HG02763 (cell line): ENCODE measurements at regions not wholly inside any gene's neighbourhood (a gene's known extent, or its start where the extent isn't known, plus 50 kb on each side); places are given as distances from the start of the nearest gene placed in this dataset.

Experiments used
- ATAC-seq: cut with Tn5 transposase; IDR thresholded peaks from one replicate; pipeline ENCODE4 v1.9.1; 2021; ENCODE audit warnings: mild to moderate bottlenecking, moderate library complexity; ENCODE audit not compliant: unreplicated experiment

DNA sequence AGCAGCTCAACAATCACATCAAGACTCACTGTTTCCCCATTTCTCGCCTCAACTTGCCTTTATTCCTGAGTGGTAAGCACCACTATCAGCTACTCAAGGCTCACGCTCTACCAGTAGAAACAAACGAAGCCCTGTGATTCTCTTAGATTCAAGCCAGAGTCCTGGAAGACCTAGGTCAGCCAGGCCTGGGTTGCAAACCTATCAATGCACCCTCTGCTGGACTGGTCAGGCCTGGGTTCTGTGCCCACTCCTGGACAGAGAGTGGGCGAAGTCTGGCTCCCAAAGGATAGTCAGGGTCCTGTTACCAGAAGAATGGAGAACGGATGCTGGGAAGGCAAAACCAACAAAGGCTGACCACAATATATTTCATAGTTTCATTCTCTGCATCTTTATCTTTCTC is 308.4 kb downstream of the SHQ1 start:
- ATAC-seq: no peak

DNA sequence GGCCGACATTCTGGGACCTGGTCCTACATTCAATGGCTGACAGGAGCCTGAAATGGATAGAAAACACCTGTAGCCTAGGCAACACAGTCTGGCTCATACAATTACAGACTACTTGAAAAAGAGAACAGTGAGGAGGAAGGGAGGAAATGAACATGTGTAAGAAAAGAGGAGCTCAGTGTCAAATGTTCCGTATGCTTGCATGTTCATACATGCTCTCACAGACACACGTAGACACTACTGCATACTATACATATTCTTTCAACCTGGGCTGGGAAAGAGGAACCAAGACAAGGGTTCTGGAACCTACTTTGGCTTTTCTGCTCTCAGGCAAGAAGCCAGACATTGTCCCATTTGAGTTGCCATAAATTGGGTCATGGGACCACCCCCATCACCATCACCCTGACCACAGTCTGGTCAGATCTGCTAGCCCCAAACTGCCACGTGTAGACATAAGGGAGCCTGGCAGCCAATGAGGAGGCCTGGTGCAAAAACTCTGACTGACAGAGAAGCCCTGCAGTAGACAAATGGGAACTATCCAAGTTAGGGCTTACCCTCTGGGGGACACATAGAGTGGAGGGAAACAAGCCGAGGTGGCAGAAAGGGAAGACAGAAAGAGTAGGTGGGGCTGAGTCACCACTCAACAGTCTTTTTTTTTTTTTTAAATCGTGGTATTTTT is 310.0 kb downstream of the SHQ1 start:
- ATAC-seq: no peak

DNA sequence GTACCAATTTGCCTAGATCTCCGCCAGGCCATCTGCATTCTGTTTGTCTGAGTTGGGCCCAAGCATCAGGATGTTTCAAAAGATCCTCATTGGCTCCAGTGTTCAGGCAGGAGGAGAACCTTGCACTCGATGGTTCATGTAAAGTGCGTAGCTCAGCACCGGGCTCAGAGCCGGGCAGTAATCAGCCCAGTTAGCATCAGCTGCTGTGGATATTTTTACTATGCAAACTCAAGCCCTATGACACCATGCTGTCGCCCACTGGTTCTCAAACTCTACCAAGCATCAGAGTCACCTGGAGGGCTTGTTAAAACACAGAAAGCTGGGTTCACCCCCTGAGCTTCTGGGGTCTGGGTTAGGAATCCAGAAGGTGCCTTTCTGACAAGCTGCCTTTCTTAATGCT is 310.8 kb downstream of the SHQ1 start:
- ATAC-seq: no peak

DNA sequence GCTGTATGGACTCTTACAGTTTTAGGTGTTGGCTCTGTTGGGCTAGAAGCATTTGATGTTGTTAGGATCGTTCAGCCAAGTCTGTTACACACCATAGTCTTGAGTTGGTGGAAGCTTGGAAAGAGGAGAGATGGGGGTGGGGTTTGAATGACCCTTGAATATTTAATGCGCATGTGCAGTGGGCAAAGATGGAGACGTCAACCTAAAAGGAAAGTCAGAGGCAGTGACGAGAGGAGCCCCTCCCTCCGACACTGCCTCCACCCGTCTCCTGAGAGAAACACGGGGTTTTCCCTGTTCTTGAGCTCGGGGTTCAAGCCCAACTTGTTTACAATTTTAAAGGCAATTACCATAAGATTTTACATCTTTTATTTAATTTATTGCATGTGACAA is 311.4 kb downstream of the SHQ1 start:
- ATAC-seq: no peak

DNA sequence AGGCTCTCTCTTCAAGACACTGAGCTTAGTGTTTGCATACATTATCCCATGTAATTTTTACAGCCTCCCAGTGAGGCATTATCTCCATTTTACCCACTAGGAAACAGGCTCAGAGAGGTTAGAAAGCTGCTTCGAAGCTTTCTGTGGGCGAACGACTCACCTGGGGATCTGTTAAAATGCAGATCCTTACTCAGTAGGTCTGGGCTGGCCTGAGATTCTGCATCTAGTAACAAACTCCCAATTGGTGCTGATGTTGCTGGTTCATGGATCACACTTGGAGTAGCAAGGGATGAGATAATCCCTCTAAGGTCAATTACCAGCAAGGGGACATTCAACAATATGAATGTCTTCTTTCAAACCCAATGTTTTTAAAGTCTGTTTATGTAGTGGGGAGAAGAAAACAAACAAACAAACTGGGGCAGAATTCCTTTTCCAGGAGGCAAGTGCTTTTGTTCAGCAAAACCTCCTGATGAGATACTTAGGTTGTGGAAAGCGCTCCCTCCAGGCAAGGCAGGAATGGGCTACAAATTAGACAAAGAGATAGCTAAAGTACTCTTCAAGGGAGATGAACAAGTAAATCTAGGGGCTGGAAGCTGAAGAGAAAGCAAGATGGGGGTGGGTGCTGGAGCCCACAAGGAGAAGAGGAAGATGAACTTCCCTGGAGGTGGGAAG is 311.9 kb downstream of the SHQ1 start:
- no peak for ATAC-seq

DNA sequence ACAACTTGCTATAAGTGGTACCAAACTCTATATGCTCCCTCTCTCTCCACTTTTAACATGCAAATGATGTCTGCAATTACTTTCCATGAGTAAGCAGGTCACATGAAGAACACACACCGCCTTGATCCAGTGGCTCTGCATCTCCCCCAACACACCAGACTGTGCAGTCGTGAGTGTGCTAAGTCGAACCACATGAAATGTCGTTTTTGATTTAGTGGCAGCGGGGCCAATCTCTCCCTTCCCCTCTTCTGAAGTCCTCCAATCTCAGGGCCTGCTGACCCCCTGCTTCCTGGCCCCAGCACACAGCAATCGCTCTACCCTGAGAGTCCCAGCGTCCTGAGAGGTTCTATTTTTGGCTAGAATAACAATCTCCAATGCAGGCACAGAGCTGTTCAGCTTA is 312.5 kb downstream of the SHQ1 start:
- ATAC-seq: no peak

DNA sequence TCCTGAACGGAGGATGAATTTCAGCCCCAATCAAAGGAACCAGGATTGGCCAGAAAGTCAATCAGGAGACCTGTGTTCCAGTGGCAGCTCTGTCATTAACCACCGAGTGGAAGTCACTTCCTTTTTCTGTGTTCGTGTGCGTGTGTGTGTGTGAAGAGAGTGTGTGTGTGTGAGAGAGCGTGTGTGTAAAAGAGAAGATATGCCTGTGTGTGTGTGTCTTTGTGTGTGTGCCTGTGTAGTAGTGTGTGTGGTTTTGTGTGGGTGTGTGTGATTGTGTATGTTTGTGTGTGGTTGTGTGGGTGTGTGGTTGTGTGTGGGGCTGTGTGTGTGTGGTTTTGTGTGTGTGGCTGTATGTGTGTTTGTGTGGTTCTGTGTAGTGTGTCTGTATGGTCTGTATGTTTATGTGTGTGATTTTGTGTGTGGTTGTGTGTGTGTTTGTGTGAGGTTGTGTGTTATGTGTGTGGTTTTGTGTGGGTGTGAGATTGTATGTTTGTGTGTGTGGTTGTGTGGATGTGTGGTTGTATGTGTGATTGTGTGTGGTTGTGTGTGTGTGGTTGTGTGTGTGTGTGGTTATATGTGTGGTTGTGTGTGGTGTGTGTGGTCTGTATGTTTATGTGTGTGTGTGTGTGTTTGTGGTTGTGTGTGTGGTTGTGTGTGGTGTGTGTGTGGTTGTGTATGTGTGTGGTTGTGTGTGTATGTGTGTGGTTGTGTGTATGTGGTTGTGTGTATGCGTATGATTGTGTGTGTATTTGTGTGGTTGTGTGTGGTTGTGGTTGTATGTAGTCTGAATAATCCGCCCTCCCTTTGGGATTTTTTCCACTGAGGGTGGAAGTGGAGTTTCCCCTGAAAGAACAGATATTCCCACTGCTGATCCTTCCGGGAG is 314.4 kb downstream of the SHQ1 start:
- no peak for ATAC-seq

DNA sequence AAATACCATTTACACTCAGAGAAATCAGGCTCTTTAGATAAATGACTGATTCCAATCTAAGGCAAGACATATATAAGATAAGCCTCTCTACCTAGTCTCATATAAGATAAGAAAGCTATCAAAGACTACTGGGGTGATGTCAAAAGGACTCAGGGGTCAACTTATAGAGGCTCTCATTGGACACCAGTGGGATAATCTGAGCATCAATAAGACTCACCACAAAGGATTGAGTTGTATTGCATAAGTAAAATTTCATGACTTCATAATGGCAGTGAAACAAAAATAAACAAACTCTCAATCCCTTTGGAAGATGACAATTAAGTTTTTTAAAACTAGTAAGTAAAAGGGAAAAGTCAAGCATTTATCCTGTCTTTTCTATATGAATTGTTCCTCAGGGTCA is 317.8 kb downstream of the SHQ1 start:
- ATAC-seq: no peak

DNA sequence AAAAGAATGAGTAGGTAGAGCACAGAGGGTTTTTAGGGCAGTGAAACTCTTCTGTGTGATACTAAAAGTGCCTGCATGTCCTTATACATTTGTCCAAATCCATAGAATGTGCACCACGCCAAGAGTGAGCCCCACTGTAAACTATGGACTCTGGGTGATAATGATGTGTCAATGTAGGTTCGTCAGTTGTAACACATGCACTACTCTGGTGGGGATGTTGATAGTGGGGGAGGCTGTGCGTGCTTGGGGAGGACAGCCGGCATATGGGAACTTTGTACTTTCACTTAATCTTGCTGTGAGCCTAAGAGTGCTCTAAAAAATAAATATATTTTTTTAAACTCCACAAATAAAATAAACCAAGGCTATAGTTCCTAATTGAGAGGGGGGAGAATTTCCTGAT is 319.2 kb downstream of the SHQ1 start:
- no peak for ATAC-seq

DNA sequence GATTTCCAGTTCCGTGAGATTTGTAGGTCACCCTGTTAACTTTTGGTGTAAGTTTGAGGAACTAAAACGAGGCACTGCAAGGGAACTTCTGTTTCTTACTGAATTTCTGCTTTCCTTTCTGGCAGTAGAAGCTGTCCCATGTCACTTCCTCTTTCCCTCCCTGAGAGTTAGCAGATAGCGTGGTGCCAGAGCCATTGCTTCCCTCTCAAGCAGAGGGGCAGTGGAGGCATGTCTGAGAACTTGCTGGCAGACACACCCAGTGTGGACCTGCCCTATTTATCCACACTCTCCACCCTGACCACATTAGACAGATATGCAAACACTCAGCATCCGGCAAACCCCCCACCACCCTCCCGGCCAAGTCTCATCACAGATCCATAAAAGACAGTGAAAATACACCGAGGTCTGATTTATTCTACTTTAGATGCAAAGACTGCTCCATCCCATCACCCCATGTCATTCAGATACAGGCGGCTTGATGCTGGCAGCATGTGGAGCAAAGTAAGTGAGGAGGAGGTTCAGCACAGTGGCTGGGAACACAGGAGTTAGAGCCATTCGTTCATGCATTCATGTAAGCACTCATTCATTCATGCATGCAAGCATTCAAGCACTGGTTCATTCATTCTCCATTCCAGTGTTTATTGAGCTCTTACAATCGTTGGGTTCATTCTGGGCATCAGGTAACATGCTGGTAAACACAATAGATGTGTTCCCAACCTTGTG is 324.7 kb downstream of the SHQ1 start:
- peak; percentile 75 for ATAC-seq

DNA sequence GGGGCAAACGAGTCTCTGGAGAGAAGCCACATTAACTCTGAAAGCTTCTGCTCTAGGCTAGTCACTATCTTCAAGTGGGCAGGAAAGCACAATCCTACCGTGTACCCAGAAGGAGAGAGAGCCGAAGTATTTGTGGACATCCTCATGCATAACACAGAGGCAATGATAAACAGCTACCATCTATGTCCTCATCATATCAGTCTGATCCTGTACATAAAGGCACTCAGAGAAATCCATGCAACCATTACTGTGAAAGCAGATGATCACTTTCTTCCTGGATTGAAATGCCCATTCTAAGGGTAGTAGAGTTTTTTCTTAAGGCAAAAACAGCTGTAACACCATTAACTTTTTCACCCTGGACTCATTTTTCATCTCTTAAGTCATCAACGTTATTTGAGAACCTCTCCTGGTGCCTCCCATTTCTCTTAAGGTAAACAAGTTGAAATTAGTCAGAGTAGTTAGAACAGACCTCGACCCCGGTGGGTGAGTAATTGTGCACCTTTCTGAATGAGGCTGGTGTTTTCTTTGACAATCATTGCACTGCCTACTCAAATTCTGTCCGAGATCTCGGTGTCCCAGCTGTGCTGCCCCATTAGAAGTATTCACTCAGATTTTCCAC is 327.4 kb downstream of the SHQ1 start:
- ATAC-seq: peak; percentile 53

DNA sequence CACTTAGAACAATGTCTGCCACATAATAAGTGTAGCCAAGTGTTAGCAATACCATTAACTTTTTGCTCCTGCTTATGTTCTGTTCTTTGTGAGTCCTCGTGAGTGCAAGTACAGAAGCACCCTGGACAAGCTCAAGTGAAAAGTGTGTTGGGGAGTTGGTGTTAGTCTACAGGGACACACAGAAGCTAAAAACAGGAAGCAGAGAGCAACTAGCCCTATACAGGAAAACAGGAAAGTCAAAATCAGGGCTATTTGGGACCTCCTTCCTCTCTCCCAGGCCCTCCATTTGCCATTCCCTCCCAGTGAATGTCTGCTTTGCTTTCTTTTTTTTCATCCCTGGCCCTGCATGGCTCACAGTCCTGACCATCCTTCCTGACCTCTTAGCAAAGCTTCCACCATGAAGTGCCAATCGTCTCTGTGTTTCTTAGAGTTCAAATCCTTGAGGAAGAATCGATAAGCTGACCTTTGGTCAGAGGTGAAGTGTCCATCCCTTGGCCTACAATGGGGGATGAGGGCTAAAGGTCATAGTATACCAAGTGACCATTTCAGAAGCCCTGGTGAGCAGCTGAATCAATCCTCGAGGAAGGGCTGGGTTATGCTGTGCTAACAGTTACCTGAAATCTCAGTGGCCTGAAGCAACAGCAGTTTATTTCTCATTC is 328.2 kb downstream of the SHQ1 start:
- ATAC-seq: no peak

DNA sequence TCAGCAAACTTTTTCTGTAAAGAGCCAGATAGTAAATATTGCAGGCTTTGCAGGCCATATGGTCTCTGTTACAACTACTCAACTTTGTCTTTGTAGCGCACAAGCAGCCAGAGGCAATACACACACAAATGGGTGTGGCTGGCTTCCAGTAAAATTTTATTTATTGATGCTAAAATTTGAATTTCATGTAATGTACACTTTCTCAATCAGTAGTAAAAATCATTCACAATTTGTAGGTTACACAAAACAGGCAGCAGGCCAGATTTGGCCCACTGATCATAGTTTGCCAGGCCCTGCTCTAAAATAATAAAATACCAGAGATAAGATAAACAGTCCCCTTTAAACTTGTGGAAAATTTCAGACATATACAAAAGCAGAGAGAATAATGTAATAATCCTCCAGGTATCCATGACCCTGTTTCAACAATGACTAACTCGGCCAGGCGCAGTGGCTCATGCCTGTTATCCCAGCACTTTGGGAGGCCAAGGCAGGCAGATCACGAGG is 330.3 kb downstream of the SHQ1 start:
- ATAC-seq: no peak

DNA sequence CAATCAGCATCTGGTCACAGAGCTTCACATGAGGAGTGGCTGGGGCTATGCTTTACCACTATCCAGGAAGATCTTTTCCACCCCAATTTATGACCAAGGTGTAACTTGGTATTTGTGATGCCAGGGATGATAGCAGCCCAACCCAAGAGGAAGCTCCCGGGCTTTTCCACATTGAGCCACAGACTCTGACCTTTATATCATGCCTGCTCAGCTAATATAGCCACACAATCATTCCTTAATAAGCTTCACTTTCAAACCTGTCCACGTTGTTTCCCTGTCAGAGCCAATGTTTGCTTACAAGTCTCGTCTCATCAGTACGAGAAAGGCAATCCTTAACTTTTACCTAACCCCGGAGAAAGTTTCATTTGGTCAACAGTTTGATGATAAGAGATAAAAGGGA is 330.9 kb downstream of the SHQ1 start:
- ATAC-seq: no peak

DNA sequence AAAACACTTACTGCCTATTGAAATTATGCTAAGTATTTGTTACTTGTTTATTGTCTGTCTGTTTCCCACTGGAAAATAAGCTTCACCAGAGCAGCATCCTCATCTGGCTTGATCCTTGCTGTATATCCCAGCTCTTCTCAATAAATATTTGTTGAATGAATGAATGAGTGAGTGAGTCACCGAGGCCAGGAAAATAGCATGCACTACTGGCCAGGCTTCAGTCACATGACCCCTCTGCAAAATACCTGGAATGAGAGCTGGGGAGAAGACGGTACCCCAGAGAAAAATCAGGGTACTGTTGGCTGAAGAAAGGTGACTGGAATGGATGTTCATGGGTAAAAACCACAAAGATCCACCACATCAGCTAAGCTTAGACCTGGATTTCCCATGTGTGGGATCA is 331.9 kb downstream of the SHQ1 start:
- ATAC-seq: no peak

DNA sequence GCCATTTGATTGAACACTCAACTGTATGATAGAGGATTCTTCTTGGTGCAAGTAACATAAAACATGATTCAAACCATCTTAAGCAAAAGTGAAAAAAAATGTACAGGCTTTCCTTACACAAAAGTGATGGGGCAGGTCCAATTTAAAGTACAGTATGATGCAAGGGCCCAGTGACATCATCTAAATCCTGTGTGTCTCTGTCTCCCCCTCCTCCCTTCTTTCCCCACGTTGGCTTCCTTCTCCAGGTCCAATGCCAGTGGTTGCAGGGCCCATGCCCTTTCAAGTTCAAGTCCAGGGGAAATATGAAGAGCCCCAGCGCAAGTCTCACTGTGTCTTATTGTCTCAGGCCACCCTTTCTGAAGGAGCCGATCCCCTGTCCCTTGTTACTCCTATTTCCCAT is 332.3 kb downstream of the SHQ1 start:
- no peak for ATAC-seq

DNA sequence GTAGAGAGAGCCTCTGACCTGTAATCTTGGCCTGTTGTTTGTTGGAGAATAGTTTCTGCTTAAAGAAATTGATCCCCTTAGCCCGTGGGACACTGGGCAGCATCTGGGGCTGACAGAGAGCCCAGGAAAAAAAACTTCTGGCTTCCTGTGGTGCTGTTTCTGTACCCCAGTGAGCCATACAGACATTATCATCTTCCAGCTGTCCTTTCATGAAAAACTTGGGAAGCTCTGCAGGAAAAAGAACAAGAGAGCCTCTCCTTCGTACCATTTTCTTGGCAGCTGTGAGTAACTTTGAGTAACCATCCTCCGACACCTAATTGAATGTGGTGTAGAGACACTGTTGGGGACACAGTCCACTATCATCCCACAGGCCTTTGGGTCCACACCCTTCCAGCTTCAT is 333.0 kb downstream of the SHQ1 start:
- ATAC-seq: no peak

DNA sequence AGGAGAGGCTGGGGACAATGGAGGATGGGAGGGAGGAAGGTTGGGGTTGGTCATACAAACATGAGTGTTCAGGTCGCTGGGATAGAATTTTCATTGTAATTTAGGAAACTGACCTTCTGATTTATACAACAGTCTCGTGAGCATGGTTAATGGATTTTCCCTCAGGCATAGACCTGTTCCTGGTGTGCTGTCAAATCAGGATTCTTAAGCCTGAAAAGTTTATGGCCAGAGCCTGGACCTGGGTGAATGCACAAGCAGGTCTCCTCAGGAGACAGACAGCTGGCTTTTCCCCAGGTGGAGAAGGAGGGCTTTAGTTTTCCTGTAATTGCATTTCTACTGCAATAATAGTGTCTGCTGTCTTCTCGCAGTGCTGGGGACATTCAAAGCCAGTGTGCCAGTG is 338.0 kb downstream of the SHQ1 start:
- ATAC-seq: no peak

DNA sequence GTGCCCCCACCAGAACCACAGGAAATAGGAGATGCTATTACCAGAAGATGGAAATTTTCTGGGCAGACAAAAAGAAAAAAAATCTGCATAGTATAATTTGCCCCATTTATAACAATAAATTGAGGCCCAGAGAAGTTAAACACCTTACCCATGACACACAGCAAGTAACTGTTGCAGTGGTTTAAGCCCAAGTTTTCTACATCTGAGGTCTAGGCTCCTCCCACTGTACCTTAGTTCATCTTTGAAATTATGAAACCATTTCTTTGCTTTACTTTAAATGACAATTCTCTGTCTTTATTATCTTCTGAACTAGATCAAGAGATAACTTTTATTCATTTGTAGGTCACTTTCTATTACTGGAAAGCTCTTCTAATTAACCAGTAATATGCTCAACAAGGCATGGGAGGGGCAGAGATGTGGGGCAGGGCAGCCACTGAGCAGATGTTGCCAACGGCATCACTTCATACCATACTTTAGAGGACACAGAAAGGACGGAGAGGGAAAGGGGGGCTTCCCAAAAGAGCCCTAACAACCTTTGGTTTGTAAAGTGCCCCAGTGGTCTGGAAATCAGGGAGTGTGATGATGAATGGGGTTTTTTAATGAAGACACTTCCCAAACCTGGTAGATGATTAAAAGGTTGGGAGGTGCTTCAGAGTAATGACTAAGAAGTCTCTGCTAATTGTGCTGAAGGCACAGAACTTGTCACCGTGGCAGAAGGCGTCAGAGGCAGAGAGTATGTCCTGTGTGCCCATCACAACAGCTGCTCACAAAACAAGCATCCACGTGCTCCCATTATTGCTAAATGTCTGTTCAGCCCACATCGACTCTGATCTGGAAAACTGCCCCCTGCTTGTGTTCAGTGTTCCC is 342.5 kb downstream of the SHQ1 start:
- no peak for ATAC-seq
